Immature natural killer cell (primary cell): ENCODE measurements at regions not wholly inside any gene's neighbourhood (a gene's known extent, or its start where the extent isn't known, plus 50 kb on each side); places are given as distances from the start of the nearest gene placed in this dataset.
"Not testable (repeated sequence)": the region's sequence is repeated elsewhere in the genome, so short reads cannot be mapped to it uniquely, and the experiment has no call there.

ENCODE experiments used
- DNase-seq, 3 donors: peaks; one replicate each; pipeline ENCODE4 v3.0.0; 2022; ENCODE audit warnings: mixed read lengths in 1 of 3
- H3K27ac Mint-ChIP-seq, 6 donors: one replicate each; pipeline ENCODE4 v1.8.0; 2020; ENCODE audit warnings: mixed read lengths in 6 of 6, mild to moderate bottlenecking in 5 of 6, inconsistent platforms in 4 of 6, moderate library complexity in 3 of 6
- H3K27me3 Mint-ChIP-seq, 3 donors: one replicate each; pipeline ENCODE4 v1.8.0; 2020 to 2021; ENCODE audit warnings: low read depth in 3 of 3, mild to moderate bottlenecking in 3 of 3, mixed read lengths in 3 of 3, moderate library complexity in 3 of 3, inconsistent platforms in 1 of 3
- H3K36me3 Mint-ChIP-seq, 3 donors: one replicate each; pipeline ENCODE4 v1.8.0; 2020; ENCODE audit warnings: mixed read lengths in 3 of 3, inconsistent platforms in 2 of 3, mild to moderate bottlenecking in 2 of 3
- H3K4me1 Mint-ChIP-seq, 2 donors: one replicate each; pipeline ENCODE4 v1.8.0; 2020; ENCODE audit warnings: inconsistent platforms in 2 of 2, mild to moderate bottlenecking in 2 of 2, mixed read lengths in 2 of 2, moderate library complexity in 1 of 2
- H3K4me3 Mint-ChIP-seq, 5 donors: one replicate each; pipeline ENCODE4 v1.8.0; 2020; ENCODE audit warnings: mild to moderate bottlenecking in 5 of 5, mixed read lengths in 5 of 5, inconsistent platforms in 3 of 5, moderate library complexity in 3 of 5
- H3K9me3 Mint-ChIP-seq, 6 donors: one replicate each; pipeline ENCODE4 v1.8.0; 2020; ENCODE audit warnings: mild to moderate bottlenecking in 6 of 6, mixed read lengths in 6 of 6, inconsistent platforms in 4 of 6, moderate library complexity in 3 of 6

DNA sequence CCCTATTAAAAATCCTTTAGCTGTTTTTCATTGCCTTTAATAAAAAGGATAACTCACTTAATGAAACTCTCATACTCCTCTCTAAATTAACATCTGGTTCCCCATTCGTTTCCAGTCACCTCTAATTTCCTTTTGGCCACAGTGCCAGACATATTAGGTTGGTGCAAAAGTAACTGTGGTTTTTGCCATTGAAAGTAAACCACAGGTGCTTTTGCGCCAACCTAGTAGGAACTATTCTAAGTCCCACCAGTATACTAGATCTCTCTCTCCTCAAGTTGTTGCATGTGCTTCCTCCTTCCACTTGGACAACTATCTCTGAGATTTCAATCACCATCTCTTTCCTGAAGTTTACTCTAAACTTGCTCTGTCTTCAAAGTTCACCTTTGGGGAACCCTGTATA is 961.1 kb downstream of the TBC1D32 start:
- H3K4me3 Mint-ChIP-seq = no peak overlapping the region
- DNase-seq = no peak
- no peak overlapping the region for H3K27ac Mint-ChIP-seq
- H3K9me3 Mint-ChIP-seq = peaks cover 0 to 7% (median 3%) of the 10 kb centered on the region in 6 donors
- H3K36me3 Mint-ChIP-seq = no peaks in the 10 kb centered on the region
- H3K27me3 Mint-ChIP-seq = peaks cover 0 to 6% (median 1%) of the 10 kb centered on the region in 3 donors
- no peaks in the 10 kb centered on the region for H3K4me1 Mint-ChIP-seq

DNA sequence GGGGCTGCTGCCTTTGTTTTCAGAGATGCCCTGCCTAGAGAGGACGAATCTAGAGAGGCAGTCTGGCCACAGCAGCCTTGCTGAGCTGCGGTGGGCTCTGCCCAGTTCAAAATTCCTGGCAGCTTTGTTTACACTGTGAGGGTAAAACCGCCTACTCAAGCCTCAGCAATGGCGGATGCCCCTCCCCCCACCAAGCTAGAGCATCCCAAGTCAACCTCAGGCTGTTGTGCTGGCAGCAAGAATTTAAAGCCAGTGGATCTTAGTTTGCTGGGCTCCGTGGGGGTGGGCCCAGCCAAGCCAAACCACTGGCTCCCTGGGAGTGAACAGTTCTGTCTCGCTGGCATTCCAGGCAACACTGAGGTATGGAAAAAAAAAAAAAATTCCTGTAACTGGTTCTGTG is 970.9 kb downstream of the TBC1D32 start:
- Mint-ChIP-seq H3K27ac (no peak overlapping the region), H3K27me3 (peaks cover 0 to 5% (median 4%) of the 10 kb centered on the region in 3 donors), H3K4me1 (no peaks in the 10 kb centered on the region), H3K4me3 (no peak overlapping the region), H3K9me3 (peaks cover 12 to 44% (median 23%) of the 10 kb centered on the region in 6 donors), H3K36me3 (peaks cover 0 to 3% (median 3%) of the 10 kb centered on the region in 3 donors)
- no peak for DNase-seq

DNA sequence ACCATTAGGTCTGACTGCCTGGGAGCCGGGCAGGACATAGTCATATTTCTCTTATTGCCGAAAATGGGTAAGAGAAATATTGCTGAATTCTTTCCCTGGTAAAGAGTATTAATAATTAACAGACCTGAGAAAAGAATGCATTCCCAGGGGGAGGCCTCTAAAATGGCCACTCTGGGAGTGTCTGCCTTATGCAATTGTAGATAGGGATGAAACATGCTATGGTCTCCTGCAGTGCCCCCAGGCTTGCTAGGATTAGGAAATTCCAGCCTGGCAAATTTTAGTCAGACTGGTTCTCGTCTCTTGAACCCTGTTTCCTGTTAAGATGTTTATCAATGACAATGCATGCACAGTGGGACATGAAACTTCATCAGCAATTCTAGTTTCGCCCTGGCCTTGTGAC is 975.7 kb downstream of the TBC1D32 start:
- peaks cover 15 to 49% (median 29%) of the 10 kb centered on the region in 6 donors for H3K9me3 Mint-ChIP-seq
- not testable (repeated sequence) for DNase-seq, H3K36me3 Mint-ChIP-seq, H3K27me3 Mint-ChIP-seq, H3K4me3 Mint-ChIP-seq, H3K4me1 Mint-ChIP-seq, H3K27ac Mint-ChIP-seq

DNA sequence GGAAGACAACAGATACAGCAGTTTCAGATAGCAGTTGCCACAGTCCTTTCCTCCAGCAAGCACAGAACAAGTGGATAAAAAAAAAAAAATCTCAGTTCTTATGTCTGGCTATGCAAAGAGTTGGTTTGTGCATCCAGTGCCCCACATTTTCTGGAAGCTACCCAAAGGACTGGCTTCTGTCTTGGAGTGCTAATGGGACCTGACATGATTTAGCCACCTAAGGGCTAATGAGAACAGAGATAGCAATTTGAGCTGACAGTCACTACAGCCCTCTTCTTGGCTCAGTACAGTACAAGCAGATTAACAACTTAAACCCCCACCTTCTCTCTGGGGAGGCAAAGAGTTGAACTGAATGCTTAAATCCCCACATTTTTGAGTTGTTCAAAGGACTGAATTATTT is 976.8 kb downstream of the TBC1D32 start:
- H3K27me3 Mint-ChIP-seq = peaks cover 0 to 2% (median 2%) of the 10 kb centered on the region in 3 donors
- H3K27ac Mint-ChIP-seq = no peak overlapping the region
- H3K4me3 Mint-ChIP-seq = no peak overlapping the region
- DNase-seq = no peak
- peaks cover 0 to 1% of the 10 kb centered on the region in 2 donors for H3K4me1 Mint-ChIP-seq
- peaks cover 0 to 3% (median 3%) of the 10 kb centered on the region in 3 donors for H3K36me3 Mint-ChIP-seq
- peaks cover 14 to 47% (median 30%) of the 10 kb centered on the region in 6 donors for H3K9me3 Mint-ChIP-seq

DNA sequence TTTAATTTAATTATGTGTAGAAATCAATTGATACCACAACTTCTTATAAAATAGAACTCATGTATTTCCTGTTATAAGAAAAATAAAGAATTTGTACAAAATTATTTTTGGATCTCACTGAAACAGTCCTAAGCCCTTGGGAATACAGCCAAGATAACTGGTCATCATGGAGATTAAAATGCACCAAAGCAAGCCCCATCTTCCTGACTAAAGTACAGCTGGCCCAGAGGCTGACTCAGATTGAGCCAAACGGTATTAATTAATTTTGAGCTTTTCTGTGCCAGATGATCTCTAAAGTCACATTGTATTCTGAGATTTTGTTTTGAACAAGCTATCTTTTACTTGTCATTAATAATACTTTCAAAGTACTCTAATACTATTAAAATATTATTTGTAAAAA is 978.5 kb downstream of the TBC1D32 start:
- Mint-ChIP-seq H3K9me3 (peaks cover 15 to 45% (median 30%) of the 10 kb centered on the region in 6 donors), H3K4me1 (peaks cover 0 to 1% of the 10 kb centered on the region in 2 donors), H3K4me3 (no peak overlapping the region), H3K36me3 (peaks cover 0 to 3% (median 3%) of the 10 kb centered on the region in 3 donors), H3K27me3 (peaks cover 0 to 8% (median 2%) of the 10 kb centered on the region in 3 donors), H3K27ac (no peak overlapping the region)
- DNase-seq = no peak

DNA sequence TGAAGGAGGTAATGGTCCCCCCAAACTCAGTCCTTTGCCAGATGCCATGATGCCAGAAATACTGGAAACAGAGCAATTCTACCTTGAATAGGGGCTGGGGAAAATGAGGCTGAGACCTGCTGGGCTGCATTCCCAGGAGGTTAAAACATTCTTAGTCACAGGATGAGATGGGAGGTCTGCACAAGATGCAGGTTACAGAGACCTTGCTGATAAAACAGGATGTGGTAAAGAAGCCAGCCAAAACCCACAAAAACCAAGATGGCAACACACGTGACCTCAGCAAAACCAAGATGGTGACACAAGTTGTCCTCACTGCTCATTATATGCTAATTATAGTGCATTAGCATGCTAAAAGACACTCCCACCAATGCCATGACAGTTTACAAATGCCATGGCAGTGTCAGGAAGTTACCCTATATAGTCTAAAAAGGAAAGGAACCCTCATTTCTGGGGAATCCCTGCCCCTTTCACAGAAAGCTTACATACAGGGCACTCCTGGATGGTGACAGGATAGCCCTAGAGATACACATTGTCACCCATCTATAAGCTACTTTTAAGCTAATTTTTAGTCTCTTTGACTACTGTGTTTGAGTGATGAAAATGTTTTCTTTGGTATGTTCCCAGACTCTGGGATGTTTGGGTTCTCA is 979.7 kb downstream of the TBC1D32 start:
- peaks cover 0 to 1% of the 10 kb centered on the region in 2 donors for H3K4me1 Mint-ChIP-seq
- H3K27ac Mint-ChIP-seq = no peak overlapping the region
- H3K36me3 Mint-ChIP-seq = peaks cover 0 to under 1% (median under 1%) of the 10 kb centered on the region in 3 donors
- H3K9me3 Mint-ChIP-seq = peaks cover 12 to 35% (median 24%) of the 10 kb centered on the region in 6 donors
- no peak for DNase-seq
- H3K27me3 Mint-ChIP-seq = peaks cover 0 to 5% (median 1%) of the 10 kb centered on the region in 3 donors
- no peak overlapping the region for H3K4me3 Mint-ChIP-seq

DNA sequence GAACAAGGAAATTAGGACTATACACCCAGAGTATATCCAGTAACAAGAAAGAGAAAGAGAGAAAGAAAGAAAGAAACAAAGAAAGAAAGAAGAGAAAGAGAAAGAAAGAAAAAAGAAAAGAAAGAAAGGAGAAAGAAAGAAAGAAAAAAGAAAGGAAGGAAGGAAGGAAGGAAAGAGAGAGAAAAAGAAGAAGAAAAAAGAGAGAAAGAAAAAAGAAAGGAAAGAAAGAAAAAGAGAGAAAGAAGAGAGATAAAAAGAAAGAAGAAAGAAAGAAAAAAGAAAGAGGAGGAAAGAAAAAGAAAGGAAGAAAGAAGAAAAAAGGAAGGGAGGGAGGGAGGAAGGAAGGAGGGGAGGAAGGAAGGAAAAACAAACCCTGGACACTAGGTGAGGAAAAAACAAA is 981.8 kb downstream of the TBC1D32 start:
- peaks cover 5 to 16% (median 12%) of the 10 kb centered on the region in 6 donors for H3K9me3 Mint-ChIP-seq
- peaks cover 0 to 1% of the 10 kb centered on the region in 2 donors for H3K4me1 Mint-ChIP-seq
- no peaks in the 10 kb centered on the region for H3K36me3 Mint-ChIP-seq
- DNase-seq = no peak
- no peak overlapping the region for H3K4me3 Mint-ChIP-seq
- no peak overlapping the region for H3K27ac Mint-ChIP-seq
- H3K27me3 Mint-ChIP-seq = peaks cover 0 to 5% (median 1%) of the 10 kb centered on the region in 3 donors

DNA sequence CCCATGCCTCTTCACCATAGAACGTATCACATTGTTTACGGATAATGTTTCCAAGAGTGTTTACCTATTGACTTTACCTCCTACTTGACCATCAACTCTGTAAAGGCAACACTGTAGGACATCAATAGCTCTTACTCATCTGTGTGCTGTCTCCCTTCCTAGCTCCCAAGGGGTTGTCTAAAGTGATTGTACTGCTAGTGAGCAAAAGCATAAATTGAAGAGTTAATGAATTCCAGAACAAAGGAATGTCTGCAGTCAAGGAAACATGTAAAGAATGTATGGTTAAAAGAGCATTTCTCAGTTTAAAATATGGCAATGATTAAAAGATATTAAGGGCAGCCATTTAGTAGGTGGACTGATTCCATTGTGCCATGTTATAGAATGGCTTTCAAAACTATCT is 985.4 kb downstream of the TBC1D32 start:
- Mint-ChIP-seq H3K4me3 (no peak overlapping the region), H3K9me3 (peaks cover 5 to 23% (median 6%) of the 10 kb centered on the region in 6 donors), H3K27me3 (peaks cover 0 to 7% (median 0%) of the 10 kb centered on the region in 3 donors), H3K36me3 (no peaks in the 10 kb centered on the region), H3K4me1 (no peaks in the 10 kb centered on the region), H3K27ac (no peak overlapping the region)
- DNase-seq = no peak

DNA sequence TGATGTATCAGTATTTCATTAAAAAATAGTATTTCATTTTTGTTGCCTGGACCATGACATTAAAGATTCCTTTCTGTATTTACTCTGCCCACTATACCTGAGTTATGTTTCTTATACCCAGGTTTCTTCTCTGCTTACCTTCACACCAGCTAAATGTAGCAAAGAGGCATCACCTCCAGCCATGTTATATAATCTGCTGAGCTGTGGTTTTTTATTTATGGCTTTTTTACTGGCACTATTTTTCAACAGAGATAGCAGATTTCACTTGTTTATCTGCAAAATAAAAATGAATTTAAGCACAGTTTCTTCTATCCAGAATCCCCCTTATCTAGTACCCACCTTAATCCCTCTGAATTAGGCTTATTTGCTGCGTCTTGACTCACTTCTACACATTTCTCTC is 979.0 kb upstream of the MAN1A1 start:
- peaks cover under 1 to 8% (median 6%) of the 10 kb centered on the region in 6 donors for H3K9me3 Mint-ChIP-seq
- no peaks in the 10 kb centered on the region for H3K27me3 Mint-ChIP-seq
- DNase-seq = no peak
- H3K4me1 Mint-ChIP-seq = no peaks in the 10 kb centered on the region
- no peak overlapping the region for H3K27ac Mint-ChIP-seq
- H3K4me3 Mint-ChIP-seq = no peak overlapping the region
- no peaks in the 10 kb centered on the region for H3K36me3 Mint-ChIP-seq

DNA sequence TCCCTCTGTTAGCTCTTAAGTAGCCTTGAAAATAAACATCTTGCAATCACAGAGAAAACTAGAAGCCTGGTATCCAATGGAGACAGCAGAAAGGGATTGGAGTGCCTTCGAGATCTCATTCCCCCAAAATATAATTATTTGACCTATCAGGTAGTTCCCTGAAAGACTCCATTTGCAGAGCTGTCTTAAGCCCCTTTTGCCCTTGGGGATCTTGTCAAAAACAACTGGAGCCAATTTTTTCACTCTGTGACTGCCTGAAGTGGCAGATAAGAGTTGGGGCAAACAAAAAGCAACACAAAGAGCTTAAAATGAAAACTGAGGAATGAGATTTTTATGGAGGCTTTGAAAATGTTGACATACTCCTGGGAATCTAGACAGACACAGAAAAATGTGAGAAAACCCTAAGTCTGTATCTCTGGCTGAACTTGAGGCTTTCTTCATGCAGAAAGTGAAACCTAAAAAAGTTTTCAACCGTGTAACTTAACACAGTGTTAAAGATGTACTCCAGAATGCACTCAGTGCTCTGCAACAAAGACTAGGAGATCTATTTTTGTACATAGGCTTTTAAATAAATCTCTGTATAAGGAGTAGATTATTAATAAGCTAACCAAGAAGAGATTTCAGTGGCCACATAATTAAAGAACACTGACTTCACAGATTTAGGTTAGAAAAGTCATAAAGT is 971.1 kb upstream of the MAN1A1 start:
- DNase-seq = no peak
- no peak overlapping the region for H3K4me3 Mint-ChIP-seq
- H3K4me1 Mint-ChIP-seq = no peaks in the 10 kb centered on the region
- peaks cover 6 to 45% (median 18%) of the 10 kb centered on the region in 6 donors for H3K9me3 Mint-ChIP-seq
- no peak overlapping the region for H3K27ac Mint-ChIP-seq
- peaks cover 0 to 2% (median 0%) of the 10 kb centered on the region in 3 donors for H3K27me3 Mint-ChIP-seq
- no peaks in the 10 kb centered on the region for H3K36me3 Mint-ChIP-seq

DNA sequence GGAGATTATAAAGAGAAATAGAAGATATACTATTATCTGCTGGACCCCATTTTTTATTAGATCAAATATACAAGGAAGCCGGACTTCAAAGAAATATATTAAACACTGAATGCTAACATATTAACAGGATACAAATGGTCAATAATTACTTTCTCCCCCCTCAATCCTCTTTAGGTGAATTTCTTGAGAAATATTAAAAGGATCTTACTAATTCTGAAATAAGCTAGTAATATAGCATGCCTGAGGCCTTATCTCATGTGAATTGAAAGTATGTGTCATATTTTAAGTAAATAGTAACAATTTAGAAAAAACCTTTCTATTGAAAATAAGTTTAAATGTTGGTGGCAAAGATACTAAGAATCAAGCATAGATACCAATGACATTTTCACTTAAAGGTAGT is 954.7 kb upstream of the MAN1A1 start:
- H3K27ac Mint-ChIP-seq = no peak overlapping the region
- H3K27me3 Mint-ChIP-seq = peaks cover 0 to 2% (median 0%) of the 10 kb centered on the region in 3 donors
- peaks cover 0 to 20% (median 7%) of the 10 kb centered on the region in 6 donors for H3K9me3 Mint-ChIP-seq
- no peaks in the 10 kb centered on the region for H3K36me3 Mint-ChIP-seq
- no peak for DNase-seq
- no peaks in the 10 kb centered on the region for H3K4me1 Mint-ChIP-seq
- no peak overlapping the region for H3K4me3 Mint-ChIP-seq

DNA sequence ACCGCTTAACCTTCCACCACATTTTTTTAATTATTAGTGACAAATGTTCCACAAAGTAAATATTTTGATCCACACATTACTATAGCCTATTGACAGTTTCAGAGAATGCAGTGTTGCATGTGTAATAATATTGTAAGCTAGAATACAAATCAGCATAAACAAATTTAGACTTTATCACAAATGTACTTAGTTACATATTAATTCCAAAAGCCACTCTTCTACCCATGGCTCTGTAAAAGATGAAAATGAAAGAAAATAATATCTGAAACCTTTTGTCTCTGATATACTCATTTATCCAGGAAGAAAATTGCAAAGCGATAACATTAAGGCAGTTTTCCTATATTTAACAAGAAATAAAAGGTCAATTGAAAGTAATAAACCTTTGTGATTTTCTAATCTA is 954.0 kb upstream of the MAN1A1 start:
- no peak overlapping the region for H3K27ac Mint-ChIP-seq
- H3K36me3 Mint-ChIP-seq = no peaks in the 10 kb centered on the region
- H3K9me3 Mint-ChIP-seq = peaks cover 0 to 20% (median 10%) of the 10 kb centered on the region in 6 donors
- no peak overlapping the region for H3K4me3 Mint-ChIP-seq
- no peaks in the 10 kb centered on the region for H3K4me1 Mint-ChIP-seq
- H3K27me3 Mint-ChIP-seq = peaks cover 0 to 5% (median 0%) of the 10 kb centered on the region in 3 donors
- DNase-seq = no peak

DNA sequence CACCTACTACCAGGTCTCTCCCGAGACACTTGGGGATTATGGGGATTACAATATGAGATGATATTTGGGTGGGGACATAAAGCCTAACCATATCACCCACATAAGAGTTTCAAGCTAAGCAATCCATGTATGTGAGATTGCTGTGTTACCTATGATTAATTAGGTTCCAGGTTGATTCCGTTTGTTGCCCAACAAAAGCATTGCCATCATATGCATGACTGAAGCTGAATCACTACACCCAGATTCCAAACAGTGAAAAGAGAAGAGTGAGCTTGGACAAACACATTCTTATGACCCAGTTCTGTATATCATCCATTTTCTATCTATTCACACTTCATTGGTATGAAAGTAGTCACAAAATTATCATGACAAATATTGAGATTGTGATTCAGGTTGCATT is 952.5 kb upstream of the MAN1A1 start:
- Mint-ChIP-seq H3K27me3 (peaks cover 0 to 5% (median 0%) of the 10 kb centered on the region in 3 donors), H3K9me3 (peaks cover 0 to 19% (median 11%) of the 10 kb centered on the region in 6 donors), H3K4me1 (no peaks in the 10 kb centered on the region), H3K27ac (no peak overlapping the region), H3K4me3 (no peak overlapping the region), H3K36me3 (no peaks in the 10 kb centered on the region)
- DNase-seq = no peak

DNA sequence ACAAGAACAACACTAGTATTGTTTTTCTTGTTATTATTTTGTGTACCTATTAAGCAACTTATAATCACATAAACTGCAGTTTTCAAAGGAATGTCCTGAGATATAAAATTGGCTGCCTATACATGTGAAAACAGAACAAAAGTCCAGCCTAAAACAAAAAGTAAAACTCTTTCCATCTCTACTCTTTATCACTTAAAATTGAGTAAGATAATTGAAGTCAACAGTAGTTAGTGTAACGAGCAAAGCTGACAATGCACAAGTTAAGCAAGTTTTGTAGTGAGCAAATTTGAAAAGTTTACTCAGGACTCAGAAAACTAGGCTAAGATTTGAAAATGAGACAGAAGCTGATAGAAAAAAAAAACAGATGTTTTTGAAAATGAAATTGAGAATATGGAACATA is 941.4 kb upstream of the MAN1A1 start:
- peaks cover 0 to 4% (median 0%) of the 10 kb centered on the region in 3 donors for H3K27me3 Mint-ChIP-seq
- H3K4me1 Mint-ChIP-seq = no peaks in the 10 kb centered on the region
- H3K4me3 Mint-ChIP-seq = no peak overlapping the region
- no peak for DNase-seq
- H3K9me3 Mint-ChIP-seq = peaks cover 5 to 17% (median 8%) of the 10 kb centered on the region in 6 donors
- H3K27ac Mint-ChIP-seq = no peak overlapping the region
- no peaks in the 10 kb centered on the region for H3K36me3 Mint-ChIP-seq
